Fibroblast of lung (primary cell): ENCODE measurements at regions not wholly inside any gene's neighbourhood (a gene's known extent, or its start where the extent isn't known, plus 50 kb on each side); places are given as distances from the start of the nearest gene placed in this dataset.

Experiments used
- DNase-seq, 2 donors: peaks; one replicate each; pipeline versions ENCODE4 v3.0.0 to v3.0.0-alpha.2; 2010; ENCODE audit warnings: low read depth in 2 of 2
- H2AFZ ChIP-seq: 2 replicates; pipeline ENCODE4 v1.5.1; 2012; ENCODE audit warnings: low read length, control low read depth, inconsistent platforms
- H3K27ac ChIP-seq: 2 replicates; pipeline ENCODE4 v1.5.1; 2011; ENCODE audit warnings: low read length, control low read depth; ENCODE audit not compliant: insufficient read depth
- H3K27me3 ChIP-seq: 2 replicates; pipeline ENCODE4 v1.5.1; 2011; ENCODE audit warnings: mild to moderate bottlenecking, low read length; ENCODE audit not compliant: control insufficient read depth, insufficient read depth
- H3K36me3 ChIP-seq: 2 replicates; pipeline ENCODE4 v1.5.1; 2011; ENCODE audit warnings: low read length; ENCODE audit not compliant: control insufficient read depth, insufficient read depth
- H3K4me1 ChIP-seq: 2 replicates; pipeline ENCODE4 v1.5.1; 2011; ENCODE audit warnings: low read length; ENCODE audit not compliant: control insufficient read depth, insufficient read depth; ENCODE audit errors: extremely low read depth
- H3K4me2 ChIP-seq: 2 replicates; pipeline ENCODE4 v1.5.1; 2011; ENCODE audit warnings: low read length, control low read depth; ENCODE audit not compliant: insufficient read depth; ENCODE audit errors: extremely low read depth
- H3K4me3 ChIP-seq, 4 experiments: fragments of 200-600 bp in 1 of 4; sonication (generic) in 1 of 4; replicated peaks in 1 of 4; 2 replicates each; pipeline ENCODE4 v1.5.1; 2011 to 2016; ENCODE audit warnings: low read length in 4 of 4, low read depth in 3 of 4, mild to moderate bottlenecking in 3 of 4, control low read depth in 2 of 4, inconsistent platforms in 1 of 4, mixed read lengths in 1 of 4; ENCODE audit not compliant: insufficient read depth in 1 of 4; ENCODE audit errors: control extremely low read depth in 1 of 4
- H3K79me2 ChIP-seq: 2 replicates; pipeline ENCODE4 v1.5.1; 2012; ENCODE audit warnings: mild to moderate bottlenecking, low read length, inconsistent platforms; ENCODE audit not compliant: control insufficient read depth, insufficient read depth
- H3K9ac ChIP-seq: 2 replicates; pipeline ENCODE4 v1.5.1; 2011; ENCODE audit warnings: mild to moderate bottlenecking, low read length, control low read depth; ENCODE audit not compliant: insufficient read depth
- H3K9me3 ChIP-seq: 2 replicates; pipeline ENCODE4 v1.5.1; 2012; ENCODE audit warnings: low read depth, low read length; ENCODE audit not compliant: control insufficient read depth, insufficient read depth
- H4K20me1 ChIP-seq: 2 replicates; pipeline ENCODE4 v1.5.1; 2011; ENCODE audit warnings: low read length; ENCODE audit not compliant: control insufficient read depth, insufficient read depth; ENCODE audit errors: extremely low read depth
- CTCF ChIP-seq, 2 donors: IDR thresholded peaks in 1 of 2; conservative IDR thresholded peaks in 1 of 2; 1 replicate in 1 of 2; 2 replicates in 1 of 2; pipeline ENCODE4 v1.5.1; 2011 to 2012; ENCODE audit warnings: low read length in 2 of 2, control low read depth in 1 of 2, inconsistent platforms in 1 of 2, low read depth in 1 of 2, mild to moderate bottlenecking in 1 of 2
- EZH2 ChIP-seq: IDR thresholded peaks from 2 replicates; pipeline ENCODE4 v1.5.1; 2012; ENCODE audit warnings: low read length, control low read depth, mild to moderate bottlenecking; ENCODE audit errors: missing control alignments

- no peak for DNase-seq
- Histone ChIP-seq H3K27me3 (no peaks in the 10 kb centered on the region), H3K4me3 (no peak overlapping the region), H2AFZ (no peak overlapping the region), H3K36me3 (no peaks in the 10 kb centered on the region), H3K9ac (no peak overlapping the region), H3K4me2 (no peak overlapping the region), H4K20me1 (no peaks in the 10 kb centered on the region), H3K79me2 (no peaks in the 10 kb centered on the region), H3K9me3 (no peaks in the 10 kb centered on the region), H3K4me1 (no peaks in the 10 kb centered on the region), H3K27ac (no peak overlapping the region)
- no peak for TF ChIP-seq EZH2
- TF ChIP-seq CTCF (conservative IDR thresholded peaks at IDR 0.05 in 1 of 2, IDR thresholded peaks at IDR 0.05 in 1 of 2; ENCODE audit: low read depth in 1 of 2, low read length in 2 of 2) = no peak
These were observed 1274.1 kb upstream of the SPRY2 start for GRCh38 chr13:81615031-81615430.

GRCh38 chr13:81610644-81611043 is 1269.7 kb upstream of the SPRY2 start:
- Histone ChIP-seq H3K9ac (no peak overlapping the region), H3K9me3 (no peaks in the 10 kb centered on the region), H3K36me3 (no peaks in the 10 kb centered on the region), H3K4me3 (no peak overlapping the region), H4K20me1 (no peaks in the 10 kb centered on the region), H3K27ac (no peak overlapping the region), H3K4me1 (no peaks in the 10 kb centered on the region), H2AFZ (no peak overlapping the region), H3K79me2 (no peaks in the 10 kb centered on the region), H3K4me2 (no peak overlapping the region), H3K27me3 (no peaks in the 10 kb centered on the region)
- TF ChIP-seq CTCF (conservative IDR thresholded peaks at IDR 0.05 in 1 of 2, IDR thresholded peaks at IDR 0.05 in 1 of 2; ENCODE audit: low read depth in 1 of 2, low read length in 2 of 2) (no peak), EZH2 (no peak)
- DNase-seq = no peak

GRCh38 chr13:81609335-81609734 is 1268.4 kb upstream of the SPRY2 start:
- Histone ChIP-seq H3K4me3 (no peak overlapping the region), H3K4me2 (no peak overlapping the region), H3K27me3 (no peaks in the 10 kb centered on the region), H3K36me3 (no peaks in the 10 kb centered on the region), H3K4me1 (no peaks in the 10 kb centered on the region), H3K27ac (no peak overlapping the region), H3K79me2 (no peaks in the 10 kb centered on the region), H4K20me1 (no peaks in the 10 kb centered on the region), H3K9ac (no peak overlapping the region), H2AFZ (no peak overlapping the region), H3K9me3 (no peaks in the 10 kb centered on the region)
- TF ChIP-seq CTCF (conservative IDR thresholded peaks at IDR 0.05 in 1 of 2, IDR thresholded peaks at IDR 0.05 in 1 of 2; ENCODE audit: low read depth in 1 of 2, low read length in 2 of 2) = no peak
- no peak for TF ChIP-seq EZH2
- no peak for DNase-seq
